ENCODE measurements at regions not wholly inside any gene's neighbourhood (a gene's known extent, or its start where the extent isn't known, plus 50 kb on each side); places are given as distances from the start of the nearest gene placed in this dataset.
A peak's percentile ranks its signal among the peaks of the same experiment; 100 is the strongest.

DNA sequence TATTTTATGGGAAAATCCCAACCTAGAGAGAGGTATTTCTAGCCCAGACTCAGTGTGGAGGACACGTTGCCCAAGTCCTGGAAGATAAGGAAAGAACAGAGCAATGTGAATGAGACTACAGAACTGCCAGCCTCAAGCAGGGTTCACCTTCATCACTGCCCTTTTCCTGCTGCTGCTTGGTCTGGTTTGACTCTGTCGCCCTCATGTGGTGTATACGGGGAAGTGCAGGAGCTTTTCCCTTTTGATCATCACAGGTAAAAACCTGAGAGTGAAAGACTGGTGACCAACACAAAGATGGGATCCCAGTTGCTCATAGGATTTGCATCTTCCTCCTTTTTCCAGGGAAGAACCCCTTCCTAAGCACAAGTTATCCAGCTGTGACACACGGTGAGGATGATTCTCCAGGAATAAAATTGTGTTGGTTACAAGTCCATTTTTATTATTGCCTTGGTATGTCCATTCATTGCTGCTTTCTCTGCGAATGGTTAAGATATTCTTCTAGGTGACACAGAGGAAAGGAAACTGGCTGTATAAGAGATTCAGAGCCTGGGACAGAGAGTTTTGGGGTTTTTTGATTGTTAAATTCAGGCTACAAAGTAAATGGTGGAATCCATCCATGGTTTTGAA, 89.5 kb upstream of the CD53 start:
- TF ChIP-seq, protein P1, sequence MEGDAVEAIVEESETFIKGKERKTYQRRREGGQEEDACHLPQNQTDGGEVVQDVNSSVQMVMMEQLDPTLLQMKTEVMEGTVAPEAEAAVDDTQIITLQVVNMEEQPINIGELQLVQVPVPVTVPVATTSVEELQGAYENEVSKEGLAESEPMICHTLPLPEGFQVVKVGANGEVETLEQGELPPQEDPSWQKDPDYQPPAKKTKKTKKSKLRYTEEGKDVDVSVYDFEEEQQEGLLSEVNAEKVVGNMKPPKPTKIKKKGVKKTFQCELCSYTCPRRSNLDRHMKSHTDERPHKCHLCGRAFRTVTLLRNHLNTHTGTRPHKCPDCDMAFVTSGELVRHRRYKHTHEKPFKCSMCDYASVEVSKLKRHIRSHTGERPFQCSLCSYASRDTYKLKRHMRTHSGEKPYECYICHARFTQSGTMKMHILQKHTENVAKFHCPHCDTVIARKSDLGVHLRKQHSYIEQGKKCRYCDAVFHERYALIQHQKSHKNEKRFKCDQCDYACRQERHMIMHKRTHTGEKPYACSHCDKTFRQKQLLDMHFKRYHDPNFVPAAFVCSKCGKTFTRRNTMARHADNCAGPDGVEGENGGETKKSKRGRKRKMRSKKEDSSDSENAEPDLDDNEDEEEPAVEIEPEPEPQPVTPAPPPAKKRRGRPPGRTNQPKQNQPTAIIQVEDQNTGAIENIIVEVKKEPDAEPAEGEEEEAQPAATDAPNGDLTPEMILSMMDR (conservative IDR thresholded peaks at IDR 0.05), result peak; percentile 97
- TF ChIP-seq ZFX (IDR thresholded peaks at IDR 0.05), result no peak
